ENCODE measurements at regions not wholly inside any gene's neighbourhood (a gene's known extent, or its start where the extent isn't known, plus 50 kb on each side); places are given as distances from the start of the nearest gene placed in this dataset.
"Not testable (repeated sequence)": the region's sequence is repeated elsewhere in the genome, so short reads cannot be mapped to it uniquely, and the experiment has no call there.

DNA sequence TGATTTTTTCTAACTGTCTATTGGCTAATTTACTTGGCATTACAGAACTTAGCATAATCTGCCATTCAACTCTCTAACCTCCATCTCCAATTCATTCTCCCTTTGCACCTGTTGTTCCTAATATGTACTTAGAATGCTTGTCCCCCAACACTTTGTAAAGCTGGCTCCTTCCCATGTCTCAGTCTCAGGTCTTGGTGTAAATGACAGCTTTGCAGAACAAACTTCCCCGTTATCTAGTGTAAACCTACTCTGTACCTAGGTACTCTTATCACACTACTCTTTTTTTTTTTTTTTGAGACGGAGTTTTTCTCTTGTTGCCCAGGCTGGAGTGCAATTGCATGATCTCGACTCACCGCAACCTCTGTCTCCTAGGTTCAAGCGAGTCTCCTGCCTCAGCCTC is 77.2 kb upstream of the CTNNA1 start:
- Mint-ChIP-seq H3K36me3 (ENCODE audit: low read depth) (peaks cover 7% of the 10 kb centered on the region; the same call in 1 of the 2 replicates), H3K4me1 (ENCODE audit: low read depth) (no peaks in the 10 kb centered on the region), H3K9me3 (peaks cover 11% of the 10 kb centered on the region), H3K27me3 (ENCODE audit: insufficient read depth) (peaks cover 13% of the 10 kb centered on the region), H3K4me3 (no peak overlapping the region), H3K27ac (no peak overlapping the region)
- TF ChIP-seq, protein P1, sequence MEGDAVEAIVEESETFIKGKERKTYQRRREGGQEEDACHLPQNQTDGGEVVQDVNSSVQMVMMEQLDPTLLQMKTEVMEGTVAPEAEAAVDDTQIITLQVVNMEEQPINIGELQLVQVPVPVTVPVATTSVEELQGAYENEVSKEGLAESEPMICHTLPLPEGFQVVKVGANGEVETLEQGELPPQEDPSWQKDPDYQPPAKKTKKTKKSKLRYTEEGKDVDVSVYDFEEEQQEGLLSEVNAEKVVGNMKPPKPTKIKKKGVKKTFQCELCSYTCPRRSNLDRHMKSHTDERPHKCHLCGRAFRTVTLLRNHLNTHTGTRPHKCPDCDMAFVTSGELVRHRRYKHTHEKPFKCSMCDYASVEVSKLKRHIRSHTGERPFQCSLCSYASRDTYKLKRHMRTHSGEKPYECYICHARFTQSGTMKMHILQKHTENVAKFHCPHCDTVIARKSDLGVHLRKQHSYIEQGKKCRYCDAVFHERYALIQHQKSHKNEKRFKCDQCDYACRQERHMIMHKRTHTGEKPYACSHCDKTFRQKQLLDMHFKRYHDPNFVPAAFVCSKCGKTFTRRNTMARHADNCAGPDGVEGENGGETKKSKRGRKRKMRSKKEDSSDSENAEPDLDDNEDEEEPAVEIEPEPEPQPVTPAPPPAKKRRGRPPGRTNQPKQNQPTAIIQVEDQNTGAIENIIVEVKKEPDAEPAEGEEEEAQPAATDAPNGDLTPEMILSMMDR (IDR thresholded peaks at IDR 0.05) = no peak
- no peak for DNase-seq

DNA sequence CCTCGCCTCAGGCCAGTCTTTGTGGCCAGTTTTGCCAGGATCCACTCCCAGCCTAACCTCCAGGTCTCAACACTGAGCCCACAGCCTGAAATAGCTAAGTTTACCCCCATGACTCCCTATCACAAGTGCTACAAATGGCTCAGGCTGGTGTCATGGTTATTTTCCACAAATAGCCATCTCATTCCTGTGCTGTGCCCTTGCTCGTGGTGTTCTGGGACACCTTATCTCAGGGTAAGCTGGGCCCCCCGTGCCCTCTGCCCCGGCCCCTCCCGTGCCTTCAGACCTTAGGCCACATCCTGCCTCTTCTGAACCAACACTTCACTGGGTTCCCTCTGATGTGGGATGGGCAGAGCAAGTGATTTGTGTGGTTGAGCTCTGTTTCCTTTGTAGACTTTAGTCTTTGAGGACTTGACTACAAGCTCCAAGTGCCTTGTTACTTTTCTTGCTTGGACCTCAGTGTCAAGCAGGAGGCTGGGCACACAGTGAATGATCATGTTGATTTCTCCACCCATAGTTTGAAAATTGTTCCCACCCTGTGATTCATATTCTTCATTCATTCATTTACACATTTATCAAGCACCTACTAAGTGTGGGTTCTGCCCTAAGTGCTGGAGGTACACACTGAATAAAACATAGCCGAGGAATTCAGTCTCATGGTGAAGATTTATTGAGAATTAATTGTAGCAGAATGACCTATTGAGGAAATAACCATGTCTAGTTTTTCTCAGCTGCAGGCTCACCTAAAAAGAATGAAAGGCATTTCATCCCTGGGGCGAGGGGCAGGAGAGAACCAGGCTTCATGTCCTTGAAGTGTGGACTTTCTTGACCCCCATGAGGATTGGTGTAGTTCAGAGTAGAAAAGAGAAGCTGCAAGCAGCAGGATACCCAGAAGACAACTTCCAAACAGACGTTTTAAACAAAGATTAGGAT is 84.5 kb upstream of the CTNNA1 start:
- peaks cover 19% of the 10 kb centered on the region for H3K4me1 Mint-ChIP-seq (ENCODE audit: low read depth)
- TF ChIP-seq, protein P1 (IDR thresholded peaks at IDR 0.05) = no peak
- H3K27ac Mint-ChIP-seq = no peak overlapping the region
- no peaks in the 10 kb centered on the region for H3K9me3 Mint-ChIP-seq
- peaks cover 15% of the 10 kb centered on the region for H3K27me3 Mint-ChIP-seq (ENCODE audit: insufficient read depth)
- no peaks in the 10 kb centered on the region for H3K36me3 Mint-ChIP-seq (ENCODE audit: low read depth)
- H3K4me3 Mint-ChIP-seq = no peak overlapping the region
- DNase-seq = no peak

DNA sequence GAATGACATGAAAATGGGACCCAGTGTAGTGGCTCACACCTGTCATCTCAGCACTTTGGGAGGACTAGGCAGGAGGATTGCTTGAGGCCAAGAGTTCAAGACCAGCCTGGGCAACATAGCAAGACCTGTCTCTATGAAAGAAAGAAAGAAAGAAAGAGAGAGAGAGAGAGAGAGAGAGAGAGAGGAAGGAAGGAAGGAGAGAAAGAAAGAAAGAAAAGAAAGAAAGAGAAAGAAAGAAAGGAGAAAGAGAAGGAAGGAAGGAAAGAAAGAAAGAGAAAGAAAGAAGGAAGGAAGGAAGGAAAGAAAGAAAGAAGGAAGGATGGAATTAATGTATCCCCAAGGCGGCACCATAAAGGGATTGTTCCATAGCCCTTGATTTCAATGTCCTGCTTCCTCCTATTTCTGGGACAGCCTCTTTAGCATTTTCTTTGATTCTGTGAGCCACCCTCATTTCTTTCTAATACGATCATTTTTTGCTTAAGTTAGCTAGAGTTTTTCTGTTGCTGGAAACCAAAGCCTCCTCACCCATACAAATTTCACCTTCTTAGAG is 85.4 kb upstream of the CTNNA1 start:
- H3K4me1 Mint-ChIP-seq (ENCODE audit: low read depth) = peaks cover 19% of the 10 kb centered on the region
- H3K9me3 Mint-ChIP-seq; H3K27ac Mint-ChIP-seq; DNase-seq; H3K4me3 Mint-ChIP-seq; H3K36me3 Mint-ChIP-seq (ENCODE audit: low read depth): not testable (repeated sequence)
- peaks cover 12% of the 10 kb centered on the region for H3K27me3 Mint-ChIP-seq (ENCODE audit: insufficient read depth)

DNA sequence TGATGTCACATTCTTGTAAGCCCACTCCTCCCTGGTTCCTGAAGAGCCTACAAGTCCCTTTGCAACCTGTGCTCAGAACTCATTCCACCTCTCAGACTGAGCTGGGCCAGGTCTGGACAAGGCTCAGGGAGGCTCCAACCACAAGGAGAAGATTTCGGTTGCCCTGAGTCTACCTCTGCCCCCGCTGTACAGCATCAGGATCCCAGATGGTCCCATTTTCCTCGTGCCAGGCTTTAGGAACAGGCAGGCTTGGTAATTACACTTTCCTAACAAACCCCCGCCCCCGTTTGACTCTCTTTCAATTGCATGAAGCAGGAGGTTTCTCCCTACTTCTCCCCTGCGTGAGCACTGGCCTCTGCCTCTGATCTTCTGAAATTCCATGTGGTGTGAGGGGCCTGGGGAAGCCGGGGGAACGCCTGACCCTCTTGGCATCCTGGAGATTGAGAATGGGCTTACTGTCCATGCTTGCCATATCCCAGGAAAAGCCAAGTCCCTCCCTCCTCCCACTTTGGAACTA is 86.9 kb upstream of the CTNNA1 start:
- Mint-ChIP-seq H3K9me3 (no peaks in the 10 kb centered on the region), H3K4me3 (no peak overlapping the region), H3K27ac (no peak overlapping the region), H3K4me1 (ENCODE audit: low read depth) (peaks cover 19% of the 10 kb centered on the region), H3K27me3 (ENCODE audit: insufficient read depth) (peaks cover 17% of the 10 kb centered on the region), H3K36me3 (ENCODE audit: low read depth) (no peaks in the 10 kb centered on the region)
- TF ChIP-seq, protein P1 (IDR thresholded peaks at IDR 0.05) = no peak
- no peak for DNase-seq

DNA sequence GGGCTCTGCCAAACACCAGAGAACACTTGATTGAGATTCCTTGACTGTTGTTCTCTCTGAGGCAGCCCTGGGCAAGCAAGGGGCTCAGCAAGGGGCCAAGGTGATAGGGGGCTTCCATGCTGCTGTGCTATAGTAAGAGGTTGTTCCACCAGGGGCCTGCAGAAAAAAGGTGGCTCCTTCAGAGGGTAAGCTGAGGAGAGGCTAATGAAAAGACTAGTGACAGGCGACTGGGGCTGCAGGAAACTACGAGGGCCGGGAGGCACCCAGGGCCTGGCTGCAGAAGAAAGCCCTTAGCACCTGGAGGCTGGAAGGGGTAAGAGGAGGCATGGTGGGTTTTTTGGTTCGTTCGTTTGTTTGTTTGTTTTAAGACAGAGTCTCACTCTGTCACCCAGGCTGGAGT is 88.0 kb upstream of the CTNNA1 start:
- TF ChIP-seq, protein P1 (IDR thresholded peaks at IDR 0.05) = no peak
- no peak overlapping the region for H3K4me3 Mint-ChIP-seq
- no peaks in the 10 kb centered on the region for H3K9me3 Mint-ChIP-seq
- no peak overlapping the region for H3K27ac Mint-ChIP-seq
- H3K36me3 Mint-ChIP-seq (ENCODE audit: low read depth) = no peaks in the 10 kb centered on the region
- peaks cover 19% of the 10 kb centered on the region for H3K4me1 Mint-ChIP-seq (ENCODE audit: low read depth)
- no peak for DNase-seq
- H3K27me3 Mint-ChIP-seq (ENCODE audit: insufficient read depth) = peaks cover 19% of the 10 kb centered on the region
